ENCODE measurements at regions not wholly inside any gene's neighbourhood (a gene's known extent, or its start where the extent isn't known, plus 50 kb on each side); places are given as distances from the start of the nearest gene placed in this dataset.

GRCh38 chr9:86695910-86696424, 251.3 kb downstream of the GAS1 start:
- no peaks in the 10 kb centered on the region for H3K36me3 Mint-ChIP-seq

GRCh38 chr9:86690034-86690433, 257.3 kb downstream of the GAS1 start:
- Mint-ChIP-seq H3K4me1 (ENCODE audit: unreplicated experiment) (no peaks in the 10 kb centered on the region), H3K36me3 (no peaks in the 10 kb centered on the region), H3K27me3 (no peaks in the 10 kb centered on the region), H3K4me3 (no peak overlapping the region), H3K9me3 (no peaks in the 10 kb centered on the region), H3K27ac (no peak overlapping the region)
- no peak for DNase-seq (ENCODE audit: extremely low spot score, unreplicated experiment)
- TF ChIP-seq CTCF (conservative IDR thresholded peaks at IDR 0.05), result no peak

More at GRCh38 chr9:86695910-86696424, 251.3 kb downstream of the GAS1 start:
- Mint-ChIP-seq H3K9me3 (no peaks in the 10 kb centered on the region), H3K4me3 (no peak overlapping the region), H3K4me1 (ENCODE audit: unreplicated experiment) (peaks cover 7% of the 10 kb centered on the region), H3K27me3 (no peaks in the 10 kb centered on the region), H3K27ac (no peak overlapping the region)
- no peak for TF ChIP-seq CTCF (conservative IDR thresholded peaks at IDR 0.05)
- DNase-seq (ENCODE audit: extremely low spot score, unreplicated experiment), result no peak

- Mint-ChIP-seq H3K9me3 (no peaks in the 10 kb centered on the region), H3K27ac (no peak overlapping the region), H3K4me1 (ENCODE audit: unreplicated experiment) (peaks cover 9% of the 10 kb centered on the region), H3K4me3 (no peak overlapping the region), H3K36me3 (no peaks in the 10 kb centered on the region), H3K27me3 (no peaks in the 10 kb centered on the region)
- no peak for TF ChIP-seq CTCF (conservative IDR thresholded peaks at IDR 0.05)
- no peak for DNase-seq (ENCODE audit: extremely low spot score, unreplicated experiment)
Observed at GRCh38 chr9:86687788-86688187, 259.5 kb downstream of the GAS1 start.

- DNase-seq (ENCODE audit: extremely low spot score, unreplicated experiment), result no peak
- no peaks in the 10 kb centered on the region for H3K36me3 Mint-ChIP-seq
- no peak for TF ChIP-seq CTCF (conservative IDR thresholded peaks at IDR 0.05)
- no peak overlapping the region for H3K27ac Mint-ChIP-seq
- no peaks in the 10 kb centered on the region for H3K9me3 Mint-ChIP-seq
- peaks cover 9% of the 10 kb centered on the region for H3K4me1 Mint-ChIP-seq (ENCODE audit: unreplicated experiment)
- no peak overlapping the region for H3K4me3 Mint-ChIP-seq
- H3K27me3 Mint-ChIP-seq, result no peaks in the 10 kb centered on the region
Observed at GRCh38 chr9:86685556-86685955, 261.8 kb downstream of the GAS1 start.

GRCh38 chr9:86684148-86684547, 263.2 kb downstream of the GAS1 start:
- H3K9me3 Mint-ChIP-seq, result no peaks in the 10 kb centered on the region
- H3K4me1 Mint-ChIP-seq (ENCODE audit: unreplicated experiment), result peaks cover 9% of the 10 kb centered on the region
- no peaks in the 10 kb centered on the region for H3K27me3 Mint-ChIP-seq

More at GRCh38 chr9:86684148-86684547, 263.2 kb downstream of the GAS1 start:
- H3K27ac Mint-ChIP-seq, result no peak overlapping the region
- no peak overlapping the region for H3K4me3 Mint-ChIP-seq
- TF ChIP-seq CTCF (conservative IDR thresholded peaks at IDR 0.05), result no peak
- no peak for DNase-seq (ENCODE audit: extremely low spot score, unreplicated experiment)
- H3K36me3 Mint-ChIP-seq, result no peaks in the 10 kb centered on the region
